Spleen (tissue), 11 donors: ENCODE measurements at regions not wholly inside any gene's neighbourhood (a gene's known extent, or its start where the extent isn't known, plus 50 kb on each side); places are given as distances from the start of the nearest gene placed in this dataset.

Experiments used
- DNase-seq: peaks from one replicate; pipeline ENCODE4 v3.0.0-alpha.2; 2020
- H3K27ac ChIP-seq, 8 donors: fragments of 200-600 bp; sonication (generic) in 7 of 8; 1 replicate in 4 of 8; 2 replicates in 4 of 8; pipeline versions ENCODE4 v1.5.0 to v1.8.0; 2016 to 2021; ENCODE audit warnings: inconsistent platforms in 4 of 8, mild to moderate bottlenecking in 4 of 8, moderate library complexity in 1 of 8
- H3K27me3 ChIP-seq, 7 donors: fragments of 200-600 bp; sonication (generic) in 6 of 7; replicated peaks in 1 of 7; 1 replicate in 4 of 7; 2 replicates in 3 of 7; pipeline versions ENCODE4 v1.5.0 to v1.8.0; 2016 to 2021; ENCODE audit warnings: inconsistent platforms in 3 of 7, mild to moderate bottlenecking in 1 of 7
- H3K36me3 ChIP-seq, 6 donors: fragments of 200-600 bp; sonication (generic) in 5 of 6; 1 replicate in 4 of 6; 2 replicates in 2 of 6; pipeline versions ENCODE4 v1.5.0 to v1.8.0; 2016 to 2021; ENCODE audit warnings: inconsistent platforms in 2 of 6
- H3K4me1 ChIP-seq, 6 donors: fragments of 200-600 bp; sonication (generic) in 5 of 6; 1 replicate in 3 of 6; 2 replicates in 3 of 6; pipeline versions ENCODE4 v1.5.0 to v1.8.0; 2016 to 2021; ENCODE audit warnings: inconsistent platforms in 3 of 6
- H3K4me3 ChIP-seq, 8 donors: fragments of 200-600 bp; sonication (generic) in 7 of 8; 1 replicate in 4 of 8; 2 replicates in 4 of 8; pipeline versions ENCODE4 v1.5.0 to v1.8.0; 2016 to 2021; ENCODE audit warnings: inconsistent platforms in 4 of 8, mild to moderate bottlenecking in 4 of 8, moderate library complexity in 2 of 8
- H3K9me3 ChIP-seq, 8 donors: fragments of 200-600 bp; sonication (generic) in 7 of 8; 1 replicate in 4 of 8; 2 replicates in 4 of 8; pipeline versions ENCODE4 v1.5.0 to v1.8.0; 2016 to 2021; ENCODE audit warnings: inconsistent platforms in 4 of 8
- CTCF ChIP-seq, 11 experiments: fragments of 200-600 bp in 7 of 11; fragments of 450-650 bp in 4 of 11; sonication (generic) in 4 of 11; IDR thresholded peaks in 8 of 11; conservative IDR thresholded peaks in 3 of 11; 1 replicate in 7 of 11; 2 replicates in 4 of 11; pipeline versions ENCODE4 v1.4.0 to v1.8.0; 2016 to 2021; ENCODE audit warnings: antibody characterized with exemption in 11 of 11, inconsistent platforms in 4 of 11, mild to moderate bottlenecking in 1 of 11
- POLR2A ChIP-seq, 3 donors: fragments of 450-650 bp; IDR thresholded peaks; one replicate each; pipeline ENCODE4 v1.5.1; 2017; ENCODE audit warnings: antibody characterized with exemption in 3 of 3, mild to moderate bottlenecking in 1 of 3
- POLR2AphosphoS5 ChIP-seq, 3 donors: sonication (generic); formaldehyde crosslinking; IDR thresholded peaks; one replicate each; pipeline ENCODE4 v1.5.1; 2017; ENCODE audit warnings: antibody characterized with exemption in 3 of 3
- WGBS, 5 donors: extraction: QIAGEN DNeasy Blood & Tissue Kit in 3 of 5; methylation state at CpG; one replicate each; pipeline versions ENCODE4 v1.1.5 to v1.1.7; 2013 to 2018; 5-methylcytosine and 5-hydroxymethylcytosine counted together
- intact Hi-C: fragments of 100-400 bp; cut with DNase I; formaldehyde crosslinking; loops from one replicate; pipeline ENCODE4 v1.15.0; 2023; ENCODE audit warnings: low total_unique reads
- donor health status: healthy with polysubstance abuse.
- donor health status: DM: no; HTN: no; CAD: no; lungs with moderate emphysema.
- donor health status: DM: no; HTN: no; CAD: no.
- donor health status: Bipolar disorder and iron deficiency.
- donor health status: healthy.
- donor health status: DM: no; HTN: no; CAD: no.
- donor health status: DM: yes; HTN: yes; CAD: no.

DNA sequence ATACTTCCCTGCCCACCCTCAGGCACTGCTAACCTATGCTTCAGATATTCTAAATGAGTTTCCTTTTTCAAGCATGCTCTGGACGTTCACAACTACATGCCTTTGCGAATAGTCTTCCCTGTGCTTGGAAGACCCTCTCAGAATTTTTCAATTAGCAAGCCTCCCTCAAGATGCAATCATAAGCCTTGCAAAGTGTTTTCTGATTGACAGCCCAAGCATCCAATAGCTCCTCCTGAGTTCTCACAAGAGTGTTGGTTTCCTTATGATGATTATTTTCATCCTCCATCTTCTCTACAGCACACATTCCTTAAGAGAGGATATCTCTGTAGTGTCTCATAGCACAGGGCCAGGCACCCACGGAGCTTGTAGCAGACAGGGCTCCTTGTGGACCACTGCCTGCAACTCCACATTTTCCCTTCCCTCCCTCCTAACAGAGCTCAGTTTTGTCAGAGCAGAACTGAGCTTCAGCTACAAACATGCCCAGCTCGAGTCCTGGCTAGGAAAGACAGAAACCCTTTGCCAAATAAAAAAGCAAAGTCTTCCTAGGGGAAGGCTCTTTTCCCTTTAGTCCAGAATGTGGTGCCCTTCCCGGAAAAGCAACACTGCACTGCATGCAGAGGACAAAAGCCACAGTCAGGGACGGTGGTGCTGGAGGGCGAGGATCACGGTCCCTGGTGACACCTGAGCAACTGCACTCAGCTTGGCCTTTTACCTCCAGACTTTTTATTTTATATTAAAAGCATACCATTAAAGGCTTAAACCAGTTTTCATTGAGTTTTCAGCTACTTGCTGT, 819.8 kb upstream of the ID2 start:
- H3K4me3 ChIP-seq = no peak overlapping the region
- H3K27me3 ChIP-seq = peaks cover 0 to 4% (median 0%) of the 10 kb centered on the region in 7 donors
- 83 to 94% (median 91%) methylated on average over 8 of the region's 8 CpGs for WGBS, 5 donors
- no peak for TF ChIP-seq POLR2AphosphoS5 (IDR thresholded peaks at IDR 0.05)
- TF ChIP-seq POLR2A (IDR thresholded peaks at IDR 0.05) = no peak
- no peak for TF ChIP-seq CTCF (IDR thresholded peaks at IDR 0.05 in 8 of 11, conservative IDR thresholded peaks at IDR 0.05 in 3 of 11)
- intact Hi-C loops = no loop called here
- no peak overlapping the region for H3K27ac ChIP-seq
- H3K9me3 ChIP-seq = no peaks in the 10 kb centered on the region
- DNase-seq = no peak
- H3K36me3 ChIP-seq = no peaks in the 10 kb centered on the region
- H3K4me1 ChIP-seq = peaks cover 0 to 5% (median 0%) of the 10 kb centered on the region in 6 donors

DNA sequence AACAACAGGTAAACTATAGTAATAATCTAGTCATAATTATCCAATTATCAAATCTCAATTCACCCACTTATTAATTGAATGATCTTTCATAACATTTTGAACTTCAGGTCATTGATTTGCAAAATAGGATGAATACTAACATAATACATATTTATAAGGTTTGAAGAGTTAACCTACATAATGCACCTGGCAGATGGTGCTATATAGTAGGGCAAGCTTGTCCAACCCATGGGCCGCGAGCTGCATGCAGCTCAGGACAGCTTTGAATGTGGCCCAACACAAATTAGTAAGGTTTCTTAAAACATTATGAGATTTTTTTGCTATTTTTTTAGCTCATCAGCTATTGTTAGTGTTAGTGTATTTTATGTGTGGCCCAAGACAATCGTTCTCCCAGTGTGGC, 815.8 kb upstream of the ID2 start:
- WGBS, 5 donors = 90 to 96% (median 94%) methylated on average over 3 of the region's 3 CpGs

GRCh38 chr2:7866825-7867224, 815.0 kb upstream of the ID2 start:
- no peak overlapping the region for H3K4me3 ChIP-seq
- TF ChIP-seq POLR2A (IDR thresholded peaks at IDR 0.05) = no peak
- no peak for TF ChIP-seq POLR2AphosphoS5 (IDR thresholded peaks at IDR 0.05)
- TF ChIP-seq CTCF (IDR thresholded peaks at IDR 0.05 in 8 of 11, conservative IDR thresholded peaks at IDR 0.05 in 3 of 11) = no peak
- H3K4me1 ChIP-seq = peaks cover 0 to 18% (median 0%) of the 10 kb centered on the region in 6 donors
- no peaks in the 10 kb centered on the region for H3K9me3 ChIP-seq
- intact Hi-C loops = no loop called here
- no peak for DNase-seq
- peak overlapping the region in 4 of 8 donors; percentile 65 to 78 (median 72) for H3K27ac ChIP-seq
- H3K27me3 ChIP-seq = peaks cover 0 to 4% (median 0%) of the 10 kb centered on the region in 7 donors
- 28 to 56% (median 43%) methylated on average over 2 of the region's 2 CpGs for WGBS, 5 donors
- no peaks in the 10 kb centered on the region for H3K36me3 ChIP-seq

More for the DNA sequence above, 815.8 kb upstream of the ID2 start:
- DNase-seq = no peak
- peak overlapping the region in 3 of 8 donors; percentile 68 to 78 (median 75) for H3K27ac ChIP-seq
- H3K4me3 ChIP-seq = no peak overlapping the region
- H3K4me1 ChIP-seq = peaks cover 0 to 18% (median 0%) of the 10 kb centered on the region in 6 donors
- intact Hi-C loops = no loop called here
- no peaks in the 10 kb centered on the region for H3K9me3 ChIP-seq
- peaks cover 0 to 4% (median 0%) of the 10 kb centered on the region in 7 donors for H3K27me3 ChIP-seq
- no peaks in the 10 kb centered on the region for H3K36me3 ChIP-seq
- no peak for TF ChIP-seq CTCF (IDR thresholded peaks at IDR 0.05 in 8 of 11, conservative IDR thresholded peaks at IDR 0.05 in 3 of 11)
- no peak for TF ChIP-seq POLR2AphosphoS5 (IDR thresholded peaks at IDR 0.05)
- no peak for TF ChIP-seq POLR2A (IDR thresholded peaks at IDR 0.05)

DNA sequence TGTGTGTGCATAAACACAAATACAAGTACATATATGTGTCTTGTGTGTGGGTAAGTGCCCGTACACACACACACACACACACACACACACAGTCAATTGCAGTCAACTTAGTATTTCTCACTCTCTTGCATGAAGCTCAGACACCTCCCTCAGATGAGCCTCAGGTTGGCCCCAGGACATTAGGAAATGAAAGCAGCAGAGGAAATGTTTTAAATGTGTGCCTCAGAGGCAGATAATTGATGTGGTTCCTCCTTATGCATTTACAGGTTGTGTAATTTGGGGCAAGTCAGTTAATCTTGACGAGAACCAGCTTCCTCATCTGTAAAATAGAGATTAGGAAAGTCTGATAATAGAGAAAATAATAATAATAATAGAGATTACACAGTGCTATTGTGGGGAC, 814.0 kb upstream of the ID2 start:
- 18 to 32% (median 23%) methylated on average over 2 of the region's 2 CpGs for WGBS, 5 donors
- no peaks in the 10 kb centered on the region for H3K27me3 ChIP-seq
- peaks cover 0 to 18% (median 0%) of the 10 kb centered on the region in 6 donors for H3K4me1 ChIP-seq
- DNase-seq = no peak
- no peaks in the 10 kb centered on the region for H3K36me3 ChIP-seq
- intact Hi-C loops = no loop called here
- H3K9me3 ChIP-seq = no peaks in the 10 kb centered on the region
- TF ChIP-seq CTCF (IDR thresholded peaks at IDR 0.05 in 8 of 11, conservative IDR thresholded peaks at IDR 0.05 in 3 of 11) = no peak
- peak overlapping the region in 5 of 8 donors; percentile 51 to 78 (median 68) for H3K27ac ChIP-seq
- no peak overlapping the region for H3K4me3 ChIP-seq
